Gastroesophageal sphincter (tissue), 4 donors: ENCODE measurements at regions not wholly inside any gene's neighbourhood (a gene's known extent, or its start where the extent isn't known, plus 50 kb on each side); places are given as distances from the start of the nearest gene placed in this dataset.

ENCODE experiments used
- ATAC-seq: fragments of 150-250 bp; one replicate; pipeline ENCODE4 v1.9.1; 2016; ENCODE audit warnings: mild to moderate bottlenecking, moderate library complexity
- H3K27ac ChIP-seq, 4 donors: fragments of 200-600 bp; sonication (generic) in 3 of 4; 1 replicate in 3 of 4; 2 replicates in 1 of 4; pipeline ENCODE4 v1.5.1; 2016 to 2019
- H3K27me3 ChIP-seq: fragments of 200-600 bp; sonication (generic); one replicate; pipeline ENCODE4 v1.5.1; 2019
- H3K36me3 ChIP-seq, 2 donors: fragments of 200-600 bp; sonication (generic); one replicate each; pipeline ENCODE4 v1.5.1; 2019; ENCODE audit warnings: control low read depth in 1 of 2
- H3K4me1 ChIP-seq, 3 donors: fragments of 200-600 bp; sonication (generic); 1 replicate in 2 of 3; 2 replicates in 1 of 3; pipeline ENCODE4 v1.5.1; 2016 to 2019; ENCODE audit warnings: control low read depth in 2 of 3
- H3K4me3 ChIP-seq, 2 donors: fragments of 200-600 bp; sonication (generic); one replicate each; pipeline ENCODE4 v1.5.1; 2019; ENCODE audit warnings: mild to moderate bottlenecking in 1 of 2, moderate library complexity in 1 of 2
- H3K9me3 ChIP-seq, 3 donors: fragments of 200-600 bp; sonication (generic); one replicate each; pipeline ENCODE4 v1.5.1; 2017 to 2019; ENCODE audit warnings: control low read depth in 2 of 3
- CTCF ChIP-seq, 4 experiments: fragments of 200-600 bp in 2 of 4; fragments of 450-650 bp in 2 of 4; sonication (generic) in 1 of 4; IDR thresholded peaks; one replicate each; pipeline ENCODE4 v1.5.1; 2017 to 2019; ENCODE audit warnings: antibody characterized with exemption in 4 of 4, mild to moderate bottlenecking in 2 of 4, moderate library complexity in 2 of 4
- EP300 ChIP-seq: sonication (generic); formaldehyde crosslinking; IDR thresholded peaks from one replicate; pipeline ENCODE4 v1.6.1; 2017; ENCODE audit warnings: antibody characterized with exemption, mild to moderate bottlenecking
- POLR2A ChIP-seq, 2 donors: fragments of 450-650 bp; IDR thresholded peaks; one replicate each; pipeline ENCODE4 v1.6.1; 2017; ENCODE audit warnings: antibody characterized with exemption in 2 of 2, mild to moderate bottlenecking in 2 of 2, moderate library complexity in 1 of 2
- POLR2AphosphoS5 ChIP-seq: sonication (generic); formaldehyde crosslinking; IDR thresholded peaks from one replicate; pipeline ENCODE4 v1.6.1; 2017; ENCODE audit warnings: antibody characterized with exemption
- WGBS, 2 donors: methylation state at CpG; one replicate each; pipeline ENCODE4 v1.1.5; 2018; ENCODE audit warnings: low coverage in 1 of 2; 5-methylcytosine and 5-hydroxymethylcytosine counted together

- TF ChIP-seq POLR2A (IDR thresholded peaks at IDR 0.05), result no peak
- TF ChIP-seq CTCF (IDR thresholded peaks at IDR 0.05), result peak in 3 of 4 experiments; percentile 51 to 60 (median 57)
- TF ChIP-seq POLR2AphosphoS5, result no peak
- WGBS, 2 donors, result 3% methylated on average over 2 of the region's 2 CpGs
- Histone ChIP-seq H3K4me3 (no peak overlapping the region), H3K4me1 (peaks cover 0 to 14% (median 3%) of the 10 kb centered on the region in 3 donors), H3K27ac (no peak overlapping the region), H3K27me3 (peaks cover 82% of the 10 kb centered on the region), H3K9me3 (no peaks in the 10 kb centered on the region), H3K36me3 (no peaks in the 10 kb centered on the region)
- ATAC-seq, result no peak
Measured at GRCh38 chr2:177147093-177147694, 65.4 kb upstream of the HNRNPA3 start.

- Histone ChIP-seq H3K36me3 (no peaks in the 10 kb centered on the region), H3K4me1 (peaks cover 0 to 14% (median 3%) of the 10 kb centered on the region in 3 donors), H3K27ac (no peak overlapping the region), H3K9me3 (no peaks in the 10 kb centered on the region), H3K4me3 (peak overlapping the region in 1 of 2 donors; percentile 42), H3K27me3 (peaks cover 82% of the 10 kb centered on the region)
- TF ChIP-seq CTCF (IDR thresholded peaks at IDR 0.05) (no peak), POLR2AphosphoS5 (no peak), POLR2A (IDR thresholded peaks at IDR 0.05) (no peak), EP300 (no peak)
- 24 to 31% methylated on average over 9 to 13 of the region's 13 CpGs for WGBS, 2 donors
- no peak for ATAC-seq
Measured at GRCh38 chr2:177147834-177148445, 64.7 kb upstream of the HNRNPA3 start.

GRCh38 chr2:177148477-177149154 is 64.0 kb upstream of the HNRNPA3 start:
- WGBS, 2 donors, result 3 to 9% methylated on average over 19 to 21 of the region's 25 CpGs
- no peak for TF ChIP-seq POLR2A (IDR thresholded peaks at IDR 0.05)
- TF ChIP-seq EP300, result no peak
- TF ChIP-seq POLR2AphosphoS5, result peak; percentile 13
- peak; percentile 43 to 77 (median 56) for TF ChIP-seq CTCF (IDR thresholded peaks at IDR 0.05)
- peak; percentile 76 for ATAC-seq
- Histone ChIP-seq H3K27me3 (peaks cover 80% of the 10 kb centered on the region), H3K4me3 (peak overlapping the region; percentile 2 to 42), H3K36me3 (no peaks in the 10 kb centered on the region), H3K4me1 (peaks cover 0 to 14% (median 3%) of the 10 kb centered on the region in 3 donors), H3K27ac (no peak overlapping the region), H3K9me3 (no peaks in the 10 kb centered on the region)

- no peak overlapping the region for H3K27ac ChIP-seq
- H3K4me1 ChIP-seq, result peaks cover 0 to 14% (median 3%) of the 10 kb centered on the region in 3 donors
- peaks cover 75% of the 10 kb centered on the region for H3K27me3 ChIP-seq
- 0% methylated on average over 1 of the region's 1 CpG for WGBS, 2 donors
- no peak for ATAC-seq
- peak overlapping the region in 1 of 2 donors; percentile 42 for H3K4me3 ChIP-seq
- TF ChIP-seq POLR2AphosphoS5 (no peak), CTCF (IDR thresholded peaks at IDR 0.05) (no peak), POLR2A (IDR thresholded peaks at IDR 0.05) (no peak), EP300 (no peak)
- H3K9me3 ChIP-seq, result no peaks in the 10 kb centered on the region
- H3K36me3 ChIP-seq, result no peaks in the 10 kb centered on the region
Measured at GRCh38 chr2:177149155-177149503, 63.5 kb upstream of the HNRNPA3 start.

- no peak for ATAC-seq
- no peaks in the 10 kb centered on the region for H3K36me3 ChIP-seq
- H3K27ac ChIP-seq, result no peak overlapping the region
- no peaks in the 10 kb centered on the region for H3K9me3 ChIP-seq
- TF ChIP-seq CTCF (IDR thresholded peaks at IDR 0.05), result no peak
- no peak for TF ChIP-seq POLR2AphosphoS5
- no peak for TF ChIP-seq EP300
- TF ChIP-seq POLR2A (IDR thresholded peaks at IDR 0.05), result no peak
- H3K27me3 ChIP-seq, result peaks cover 31% of the 10 kb centered on the region
- H3K4me3 ChIP-seq, result no peak overlapping the region
- peaks cover 0 to 2% (median 0%) of the 10 kb centered on the region in 3 donors for H3K4me1 ChIP-seq
Measured at GRCh38 chr2:177153805-177154204, 58.8 kb upstream of the HNRNPA3 start.
